ENCODE measurements at regions not wholly inside any gene's neighbourhood (a gene's known extent, or its start where the extent isn't known, plus 50 kb on each side); places are given as distances from the start of the nearest gene placed in this dataset.

- no peak for DNase-seq (ENCODE audit: low read depth)
Observed at GRCh38 chr15:53400986-53401385, 358.5 kb downstream of the WDR72 start.

- DNase-seq (ENCODE audit: low read depth) = no peak
Observed at GRCh38 chr15:53397041-53397616, 362.3 kb downstream of the WDR72 start.

GRCh38 chr15:53395871-53396270, 363.6 kb downstream of the WDR72 start:
- no peak for DNase-seq (ENCODE audit: low read depth)

- DNase-seq (ENCODE audit: low read depth) = no peak
Observed at GRCh38 chr15:53390549-53390948, 368.9 kb downstream of the WDR72 start.

GRCh38 chr15:53389271-53390037, 370.0 kb downstream of the WDR72 start:
- DNase-seq (ENCODE audit: low read depth) = no peak

GRCh38 chr15:53384417-53384816, 375.0 kb downstream of the WDR72 start:
- no peak for DNase-seq (ENCODE audit: low read depth)

GRCh38 chr15:53378096-53378800, 381.2 kb downstream of the WDR72 start:
- DNase-seq (ENCODE audit: low read depth) = no peak

- DNase-seq (ENCODE audit: low read depth) = no peak
Observed at GRCh38 chr15:53367740-53368139, 391.7 kb downstream of the WDR72 start.

- DNase-seq (ENCODE audit: low read depth) = peak; percentile 31
Observed at GRCh38 chr15:53360881-53361280, 398.6 kb downstream of the WDR72 start.

- DNase-seq (ENCODE audit: low read depth) = no peak
Observed at GRCh38 chr15:53359038-53359437, 400.4 kb downstream of the WDR72 start.

GRCh38 chr15:53354874-53355273, 404.6 kb downstream of the WDR72 start:
- DNase-seq (ENCODE audit: low read depth) = no peak

GRCh38 chr15:53351373-53351772, 408.1 kb downstream of the WDR72 start:
- DNase-seq (ENCODE audit: low read depth) = no peak

- no peak for DNase-seq (ENCODE audit: low read depth)
Observed at GRCh38 chr15:53346583-53346982, 412.9 kb downstream of the WDR72 start.

GRCh38 chr15:53331328-53332190, 427.9 kb downstream of the WDR72 start:
- no peak for DNase-seq (ENCODE audit: low read depth)

- no peak for DNase-seq (ENCODE audit: low read depth)
Observed at GRCh38 chr15:53328341-53328740, 431.1 kb downstream of the WDR72 start.

GRCh38 chr15:53324061-53324460, 435.4 kb downstream of the WDR72 start:
- DNase-seq (ENCODE audit: low read depth) = no peak

GRCh38 chr15:53323191-53323590, 436.3 kb downstream of the WDR72 start:
- DNase-seq (ENCODE audit: low read depth) = no peak

- DNase-seq (ENCODE audit: low read depth) = no peak
Observed at GRCh38 chr15:53320816-53321215, 438.6 kb downstream of the WDR72 start.

- DNase-seq (ENCODE audit: low read depth) = no peak
Observed at GRCh38 chr15:53312707-53313106, 446.8 kb downstream of the WDR72 start.

- no peak for DNase-seq (ENCODE audit: low read depth)
Observed at GRCh38 chr15:53310709-53311108, 448.8 kb downstream of the WDR72 start.

- DNase-seq (ENCODE audit: low read depth) = no peak
Observed at GRCh38 chr15:53307952-53308624, 451.4 kb downstream of the WDR72 start.
